ENCODE measurements at regions not wholly inside any gene's neighbourhood (a gene's known extent, or its start where the extent isn't known, plus 50 kb on each side); places are given as distances from the start of the nearest gene placed in this dataset.
"Not testable (repeated sequence)": the region's sequence is repeated elsewhere in the genome, so short reads cannot be mapped to it uniquely, and the experiment has no call there.

DNA sequence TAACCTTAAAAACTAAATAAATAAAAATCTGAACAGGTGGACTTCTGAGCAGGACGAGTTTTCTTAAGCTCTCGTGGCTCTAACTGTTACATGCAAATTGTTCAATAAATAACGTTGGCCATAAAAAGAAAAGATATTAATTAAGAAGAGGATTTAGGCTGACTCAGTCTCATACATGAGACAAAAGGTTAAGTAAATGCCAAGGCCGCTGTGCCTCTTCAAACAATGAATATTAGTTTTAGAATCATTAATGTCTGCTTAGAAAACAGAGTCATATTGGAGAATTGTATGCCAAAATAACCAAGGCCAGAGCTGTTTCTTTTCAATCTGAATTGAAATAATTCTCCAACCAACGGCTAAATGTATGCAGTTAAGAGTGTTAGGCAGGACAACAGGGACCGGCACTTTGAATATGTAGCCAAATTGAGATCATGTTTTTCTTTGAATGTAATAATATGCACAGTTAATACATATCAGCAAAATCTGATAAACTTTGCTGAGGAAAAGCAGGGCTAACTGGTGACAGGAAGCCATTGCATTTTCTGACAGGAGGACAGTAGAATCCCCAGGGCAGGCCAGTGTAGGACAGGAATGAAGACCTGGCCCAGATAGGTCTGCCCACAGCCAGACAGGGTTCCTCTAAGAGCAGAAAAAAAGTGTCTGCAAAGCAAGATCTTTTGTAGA, 1041.4 kb upstream of the FANCL start:
- no peak for DNase-seq

DNA sequence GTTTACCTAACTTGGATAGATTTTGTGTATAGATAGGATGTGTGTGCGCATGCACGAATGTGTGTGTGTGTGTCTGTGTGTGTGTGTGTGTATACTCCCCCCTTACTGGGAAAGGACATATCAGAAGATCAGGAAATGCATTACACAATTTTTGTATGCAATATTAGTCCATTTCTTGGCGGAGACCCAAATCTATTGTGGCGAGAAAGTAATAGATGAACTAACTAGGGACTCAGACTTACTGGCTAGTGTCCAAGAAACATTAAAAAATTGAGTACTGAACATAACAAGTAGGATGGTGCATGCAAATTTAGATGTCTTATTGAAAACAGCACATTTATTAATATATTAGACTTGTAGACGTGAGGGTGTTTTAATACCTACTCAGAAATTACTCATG, 1036.5 kb upstream of the FANCL start:
- DNase-seq: no peak

DNA sequence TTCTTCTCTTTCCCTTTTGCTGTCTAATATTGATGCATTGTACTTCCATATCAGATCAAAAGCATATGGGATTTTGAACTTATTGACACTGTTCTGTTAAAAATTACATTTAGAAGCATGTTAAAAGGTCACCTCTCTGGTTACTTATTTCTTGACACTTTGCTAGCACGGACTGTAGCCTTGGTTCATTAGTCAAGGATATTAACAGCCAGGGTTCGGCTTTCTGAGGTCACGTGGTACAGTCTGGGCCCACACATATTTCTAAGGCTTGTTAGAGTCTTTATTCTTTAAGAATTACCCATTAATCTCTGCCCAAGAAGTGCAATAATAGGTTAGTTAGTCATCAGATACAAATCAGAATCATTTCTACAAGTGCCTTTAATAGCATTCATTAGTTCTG, 1035.8 kb upstream of the FANCL start:
- no peak for DNase-seq

DNA sequence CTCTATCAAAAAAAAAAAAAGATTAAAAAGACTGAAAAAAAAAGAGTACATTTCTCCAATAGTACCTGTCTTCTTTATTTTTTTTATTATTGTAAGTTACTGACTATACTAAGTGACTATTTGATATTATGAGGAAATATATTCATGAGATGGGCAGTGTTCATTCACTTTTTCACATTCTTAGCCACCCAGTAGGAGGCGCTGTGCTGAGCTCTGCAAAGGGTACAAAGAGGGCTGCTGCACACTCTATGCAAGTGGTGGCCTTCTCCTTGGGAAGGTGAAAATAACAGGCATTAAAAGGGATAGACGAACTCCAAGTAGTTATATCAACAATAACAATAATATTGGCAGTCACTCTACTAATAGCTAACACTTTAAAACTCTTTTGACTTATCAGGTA, 1034.9 kb upstream of the FANCL start:
- no peak for DNase-seq

DNA sequence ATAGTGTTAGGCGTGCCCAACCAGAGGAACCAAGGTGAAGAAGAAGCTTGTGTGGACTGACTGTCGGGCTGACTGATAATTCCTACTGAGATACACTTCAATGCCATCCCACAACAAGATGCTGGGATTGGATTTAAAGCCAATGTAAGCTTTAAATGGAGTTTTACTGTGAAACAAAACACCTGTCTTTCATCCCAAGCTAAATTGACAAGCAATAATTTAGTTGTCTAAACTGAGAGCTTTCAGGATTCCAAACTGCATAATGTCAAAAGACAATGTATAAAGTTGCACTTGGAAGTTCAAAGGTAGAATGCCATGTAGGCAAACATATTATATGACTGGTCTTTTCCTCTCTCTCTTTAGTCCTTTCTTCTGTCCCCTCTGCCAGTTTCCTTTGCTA, 1025.3 kb upstream of the FANCL start:
- DNase-seq: no peak

DNA sequence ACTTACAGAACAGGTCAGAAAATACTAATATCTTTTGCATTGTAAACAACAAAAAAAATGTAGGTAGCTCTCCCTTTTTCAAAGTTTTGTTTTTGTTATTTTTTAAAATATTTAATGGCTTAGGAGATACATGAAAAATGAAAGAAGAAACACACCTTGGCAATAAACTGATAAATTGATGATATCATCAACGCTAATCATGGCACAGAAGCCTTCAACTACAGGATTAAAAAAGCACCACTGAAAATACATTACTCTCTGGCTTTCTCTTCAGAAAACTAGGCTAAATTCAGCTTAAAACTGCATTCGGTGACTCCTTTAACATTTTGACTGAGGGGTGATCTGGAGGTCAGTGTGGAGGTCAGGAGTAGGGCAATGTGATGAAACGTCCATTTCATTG, 1018.8 kb upstream of the FANCL start:
- DNase-seq: no peak

DNA sequence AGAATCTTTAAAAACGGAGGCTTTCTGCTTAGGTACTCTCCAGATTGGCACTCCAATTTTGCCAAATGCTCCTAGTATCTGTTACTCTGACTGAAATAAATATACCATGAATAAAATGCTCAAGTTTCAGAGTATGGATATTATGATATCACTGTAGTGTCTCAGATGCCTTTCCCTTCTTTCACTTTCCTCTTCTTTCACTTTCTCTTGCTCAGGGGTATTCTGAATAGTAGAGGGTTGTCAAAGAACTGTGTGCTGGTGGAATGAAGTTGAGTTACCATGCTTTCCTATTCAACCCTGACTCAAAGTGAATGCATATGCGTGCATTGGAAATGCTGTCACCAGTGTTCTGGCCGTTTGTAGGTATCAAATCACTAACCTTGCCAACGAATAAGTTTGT, 1015.2 kb upstream of the FANCL start:
- no peak for DNase-seq

DNA sequence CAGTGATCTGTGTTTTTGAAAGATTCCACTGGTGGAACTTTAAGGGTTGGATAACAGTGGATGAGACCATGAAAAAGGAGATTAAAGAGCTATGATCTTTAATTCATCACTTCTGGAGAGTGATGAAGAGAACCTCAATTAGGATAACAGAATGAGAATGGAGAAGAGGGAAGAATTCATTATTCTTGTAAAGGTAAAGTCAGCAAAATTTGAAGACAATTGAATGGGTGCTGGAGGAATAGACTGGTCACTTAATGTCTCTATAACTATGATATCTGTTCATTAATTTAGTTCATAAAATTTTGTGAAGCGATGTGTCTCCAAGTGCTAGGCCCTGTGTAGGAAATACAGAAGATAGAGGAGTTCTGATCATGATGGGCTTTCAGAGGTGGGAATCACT, 1013.2 kb upstream of the FANCL start:
- no peak for DNase-seq

DNA sequence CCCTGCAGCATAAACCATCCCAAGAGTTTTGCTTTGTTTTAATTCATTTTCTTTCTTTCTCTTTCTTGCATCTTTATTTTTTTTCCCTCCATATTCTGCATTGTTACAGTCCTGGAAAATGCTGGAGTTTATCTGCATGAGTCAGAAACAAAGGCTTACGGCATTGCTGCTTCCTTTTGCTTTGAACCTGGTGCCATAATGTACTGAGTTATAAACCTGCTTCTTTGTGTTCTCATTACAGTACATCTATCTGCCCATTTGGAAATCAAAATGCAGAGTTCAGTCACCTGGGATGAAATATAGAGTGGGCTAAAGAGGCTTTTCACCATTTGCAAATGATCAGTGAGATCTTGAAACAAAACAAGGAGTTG, 1009.2 kb upstream of the FANCL start:
- DNase-seq: no peak

DNA sequence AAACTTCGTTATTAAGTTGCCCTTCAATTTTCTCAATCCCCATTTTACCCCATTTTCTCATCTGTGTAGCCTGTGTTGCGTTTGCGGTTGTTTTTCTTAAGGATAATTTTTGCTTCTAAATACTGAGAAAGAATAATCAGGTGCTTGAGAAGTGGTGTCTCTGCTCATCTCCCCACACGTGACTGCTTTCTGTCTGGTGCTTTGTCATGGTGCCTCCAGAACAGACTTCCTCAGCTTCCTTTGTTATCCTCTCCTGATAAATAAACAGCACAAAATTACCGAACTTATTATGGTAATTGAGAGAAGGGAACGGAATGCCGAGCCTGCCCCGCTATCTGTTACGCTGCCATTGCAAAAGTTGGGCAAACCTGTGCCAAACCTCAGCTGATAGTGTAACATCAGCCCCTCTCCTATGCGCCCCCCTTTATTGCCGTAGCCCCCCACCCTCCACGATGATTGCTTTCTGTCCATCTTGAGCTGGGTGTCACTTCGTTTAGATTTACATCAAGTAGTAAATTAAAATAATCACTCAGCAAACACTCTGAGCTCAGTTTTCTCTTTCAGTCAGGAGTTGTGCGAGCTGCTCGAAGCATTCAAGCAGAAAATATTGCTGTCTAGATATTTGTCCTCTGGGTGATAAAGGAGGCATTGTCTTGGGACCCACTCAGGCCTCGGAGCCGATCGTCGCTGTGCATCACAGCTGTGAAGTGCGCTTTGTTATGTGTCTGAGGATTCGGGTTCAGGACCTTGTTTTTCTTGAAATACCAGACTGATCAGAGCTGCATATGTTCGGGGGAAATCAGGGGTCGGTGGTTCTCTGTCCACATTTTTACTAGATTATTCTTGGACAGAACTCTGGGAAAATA, 1008.5 kb upstream of the FANCL start:
- DNase-seq: no peak

DNA sequence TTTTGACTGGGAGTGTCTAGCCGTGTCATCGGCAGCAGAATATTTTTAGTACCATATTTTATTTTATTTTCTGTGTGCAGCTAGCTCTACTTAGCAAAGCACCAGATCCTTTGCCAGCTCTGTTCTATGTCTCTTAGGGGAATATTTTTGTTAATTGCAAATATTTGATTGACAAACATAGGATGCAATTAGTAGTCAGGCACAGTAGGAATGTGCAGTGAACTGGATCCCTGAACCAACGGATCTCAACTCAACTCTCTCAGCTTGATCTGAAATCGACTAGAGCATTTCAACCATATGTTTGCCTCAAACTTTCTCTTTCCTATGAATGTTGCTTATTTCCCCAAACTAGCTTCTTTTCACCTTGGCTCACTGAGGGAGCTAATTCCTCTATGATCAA, 998.0 kb upstream of the FANCL start:
- no peak for DNase-seq

DNA sequence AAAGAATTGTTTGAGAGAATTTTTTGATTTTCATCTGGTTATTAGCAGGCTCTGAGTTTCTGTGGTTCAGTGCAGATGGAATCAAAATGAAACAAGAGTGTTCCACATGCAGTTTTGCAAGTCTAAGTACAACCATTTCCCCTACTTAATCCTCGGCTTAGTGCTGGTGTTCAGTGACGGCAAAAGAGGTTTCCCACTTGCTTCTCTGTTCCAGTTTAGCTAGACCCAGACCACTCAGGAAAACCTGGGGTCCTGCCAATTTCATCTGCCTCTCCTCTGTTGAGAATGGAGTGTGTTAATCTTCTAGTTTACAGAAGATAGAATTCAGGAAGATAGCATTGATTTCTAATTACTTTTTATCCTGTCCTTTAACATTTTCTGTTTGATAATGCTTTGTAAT, 996.2 kb upstream of the FANCL start:
- DNase-seq: no peak

DNA sequence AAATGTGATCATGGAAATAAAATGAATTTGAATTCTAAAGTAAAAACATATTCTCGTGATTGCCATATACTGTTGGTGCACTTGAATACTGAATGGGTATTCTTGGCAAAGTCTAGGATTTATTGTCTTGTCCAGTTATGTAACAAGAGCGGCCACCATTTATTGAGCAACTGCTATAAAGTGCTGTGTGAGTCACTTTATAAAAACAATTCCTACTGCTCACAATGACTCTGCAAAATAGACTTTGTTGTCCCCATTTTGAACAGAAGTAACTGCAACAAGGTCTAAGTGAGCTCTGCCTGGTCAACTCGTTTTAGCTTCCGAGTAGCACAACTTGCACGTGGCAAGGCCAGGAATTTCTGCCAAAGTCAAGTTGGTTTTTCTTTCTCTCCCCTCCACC, 995.6 kb upstream of the FANCL start:
- no peak for DNase-seq

DNA sequence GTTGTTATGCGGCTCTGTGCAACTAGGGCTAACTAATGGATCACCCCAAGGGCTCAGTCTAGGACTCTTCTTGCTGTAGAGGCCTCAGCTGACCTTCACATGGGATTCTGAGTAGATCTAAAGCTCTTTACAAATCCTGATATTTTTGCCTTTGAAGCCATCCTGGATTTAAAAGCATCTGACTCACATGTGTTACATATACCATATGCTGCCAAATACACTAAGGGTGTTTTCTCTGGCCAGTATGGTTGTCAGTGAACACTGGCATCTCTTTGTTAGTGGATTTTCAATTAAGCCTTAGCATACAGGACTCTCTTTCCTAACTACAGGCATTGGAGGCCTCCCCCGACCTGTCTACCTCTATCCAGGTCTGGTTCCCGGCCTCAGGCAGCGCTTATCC, 992.8 kb upstream of the FANCL start:
- no peak for DNase-seq

DNA sequence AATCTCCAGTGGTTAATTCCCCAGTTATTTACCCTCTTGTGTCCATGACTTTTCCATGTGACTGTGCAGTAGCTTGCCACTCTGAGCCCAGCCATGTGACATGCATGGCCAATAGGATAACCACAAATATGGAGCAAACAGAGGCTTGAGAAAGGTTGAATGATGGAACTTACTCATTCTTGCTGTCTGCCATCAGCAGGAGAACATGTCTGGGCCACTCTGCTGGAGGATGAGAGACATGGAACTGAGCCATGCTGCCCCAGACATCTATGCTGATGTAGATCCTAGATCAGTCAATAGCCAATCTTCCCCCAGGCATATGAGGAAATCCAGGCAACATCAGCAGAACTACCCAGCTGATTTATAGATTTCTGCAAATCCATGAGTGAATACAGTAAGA, 992.3 kb upstream of the FANCL start:
- no peak for DNase-seq

DNA sequence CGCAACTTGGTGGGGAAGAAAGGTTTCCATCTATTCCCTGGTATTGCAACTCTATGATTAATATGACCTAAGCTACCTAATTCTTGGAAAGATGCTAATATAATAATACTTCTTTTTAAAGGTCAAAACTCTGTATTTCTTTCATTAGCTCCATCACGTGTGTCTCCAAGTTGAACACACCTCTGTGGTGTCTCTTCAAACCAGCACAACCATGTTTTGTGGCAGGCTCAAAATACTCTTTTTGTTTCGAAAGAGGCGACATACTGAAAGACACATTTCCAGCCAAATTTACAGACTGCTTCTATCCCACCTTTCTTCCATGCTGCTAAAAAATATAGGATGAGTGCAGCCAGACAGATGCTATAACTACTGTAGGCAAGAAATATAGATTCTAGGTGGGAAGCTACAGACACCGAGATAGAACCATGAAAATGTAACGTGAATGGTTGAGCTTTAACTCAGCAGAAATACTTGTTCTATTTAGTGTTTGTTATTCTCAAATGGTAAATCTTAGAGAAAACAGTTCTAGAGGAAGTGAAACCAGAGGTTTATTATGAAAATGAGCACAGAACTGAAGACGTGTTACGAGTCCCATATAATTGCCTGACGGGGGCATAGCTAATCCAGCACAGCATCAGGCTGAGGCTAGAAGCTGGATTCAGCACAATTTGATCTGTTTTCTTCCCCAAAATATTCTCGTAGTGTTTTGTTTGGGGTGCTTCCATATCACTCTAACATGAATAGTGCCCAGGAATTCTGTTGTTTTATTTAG, 991.5 kb upstream of the FANCL start:
- DNase-seq: no peak

DNA sequence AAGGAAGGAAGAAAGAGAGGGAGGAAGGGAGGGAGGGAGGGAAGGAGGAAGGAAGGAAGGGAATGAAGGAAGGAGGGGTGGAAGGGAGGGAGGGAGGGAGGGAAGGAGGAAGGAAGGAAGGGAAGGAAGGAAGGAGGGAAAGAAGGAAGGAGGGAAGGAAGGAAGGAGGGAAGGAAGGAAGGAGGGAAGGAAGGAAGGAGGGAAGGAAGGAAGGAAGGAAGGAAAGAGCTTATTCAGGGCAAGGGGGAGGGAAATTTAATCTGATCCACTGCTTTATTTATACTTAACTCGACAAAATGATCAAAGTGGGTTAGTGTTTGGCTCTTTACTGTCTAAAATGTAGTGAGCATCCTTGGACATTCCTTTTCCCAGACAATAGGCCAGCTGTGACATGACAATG, 985.2 kb upstream of the FANCL start:
- not testable (repeated sequence) for DNase-seq

DNA sequence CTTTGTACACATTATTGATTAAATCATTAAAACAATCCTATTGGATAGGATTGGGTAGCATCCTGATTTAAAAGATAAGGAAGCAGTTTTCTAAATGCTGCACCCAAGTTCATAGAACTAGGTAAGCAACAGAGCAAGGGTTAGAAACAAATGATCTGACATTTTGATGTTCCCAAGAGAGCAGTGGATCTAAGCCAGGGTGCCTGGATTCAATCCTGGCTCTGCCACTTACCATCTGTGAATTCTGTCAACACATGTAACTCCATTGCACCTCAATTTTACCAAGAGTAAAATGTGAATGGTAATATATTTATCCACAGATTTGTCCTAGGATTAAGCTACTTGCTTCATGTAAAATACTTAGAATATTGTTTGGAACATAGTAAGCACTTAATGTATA, 982.6 kb upstream of the FANCL start:
- no peak for DNase-seq

DNA sequence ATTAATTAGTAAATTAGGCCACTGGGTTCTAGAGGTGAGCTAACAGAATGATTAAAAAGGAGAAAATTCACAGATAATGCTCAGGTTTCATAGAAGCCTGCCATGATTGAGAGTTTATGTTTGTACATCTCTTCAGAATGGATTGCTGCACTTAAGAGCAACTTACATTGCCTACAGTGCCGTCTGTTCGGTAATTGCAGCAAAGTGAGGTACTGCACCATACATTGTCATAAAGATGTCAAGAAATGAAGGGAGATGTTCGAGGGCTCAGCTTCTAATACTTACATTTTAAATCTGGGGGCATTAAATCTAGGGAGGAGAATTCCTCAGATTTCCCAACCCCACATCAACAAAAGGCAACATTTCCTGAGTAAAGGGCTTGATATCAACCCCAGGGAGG, 976.2 kb upstream of the FANCL start:
- no peak for DNase-seq

DNA sequence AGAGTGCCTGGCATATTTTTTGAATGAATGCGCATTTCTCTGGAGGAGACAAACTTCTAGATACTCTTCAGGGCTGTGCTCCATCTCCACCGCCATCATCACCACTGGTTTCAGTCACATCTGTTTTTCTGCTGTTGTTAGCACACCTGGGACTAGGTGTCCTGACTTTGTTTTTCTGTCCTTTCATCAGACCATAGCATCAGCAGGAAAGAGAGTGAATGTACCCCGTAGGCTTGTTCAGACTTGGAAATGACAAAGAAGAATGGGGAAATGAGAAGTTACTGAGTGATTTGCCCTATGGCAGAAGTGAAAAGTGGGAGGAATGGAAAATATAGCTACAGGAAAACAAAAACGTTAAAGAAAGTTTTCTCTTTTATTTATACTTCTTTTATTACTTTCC, 965.2 kb upstream of the FANCL start:
- DNase-seq: no peak

DNA sequence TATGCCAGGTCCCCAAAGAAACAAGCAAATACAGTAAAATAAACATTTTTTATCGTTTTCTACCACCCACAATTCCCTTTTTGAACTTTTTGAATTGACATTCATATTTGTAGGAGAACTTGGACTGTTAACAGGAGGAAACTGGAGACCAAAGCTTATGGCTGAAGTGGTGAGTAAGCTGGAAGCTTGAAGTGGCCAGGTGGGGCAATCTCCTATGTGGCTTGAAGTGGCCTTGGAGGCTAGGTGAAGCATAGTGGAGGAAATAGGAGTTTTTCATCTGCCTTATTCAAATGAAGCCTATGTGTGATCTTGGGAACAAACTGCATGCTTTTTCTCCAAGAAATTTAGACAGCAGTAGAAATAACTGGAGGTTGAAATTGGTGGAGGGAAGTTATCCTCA, 962.9 kb upstream of the FANCL start:
- DNase-seq: no peak

DNA sequence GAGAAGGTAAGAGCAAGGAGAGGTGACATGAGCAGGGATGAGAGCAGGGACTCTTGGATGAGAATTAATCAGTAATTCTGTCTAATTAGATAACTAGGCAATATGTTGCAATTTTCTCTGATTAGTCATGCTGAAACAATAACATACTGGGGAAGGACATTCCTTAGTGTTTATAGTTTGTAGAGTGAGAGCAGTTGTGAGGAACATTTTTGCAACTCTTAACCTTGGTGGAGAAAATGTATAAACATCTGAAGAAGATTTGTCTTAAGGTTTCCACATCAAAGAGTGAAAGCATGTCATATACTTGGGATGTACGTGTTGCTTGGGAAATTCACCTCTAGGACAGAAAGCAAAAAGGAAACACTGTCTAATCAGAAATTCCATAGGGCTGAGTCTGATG, 955.4 kb upstream of the FANCL start:
- no peak for DNase-seq

DNA sequence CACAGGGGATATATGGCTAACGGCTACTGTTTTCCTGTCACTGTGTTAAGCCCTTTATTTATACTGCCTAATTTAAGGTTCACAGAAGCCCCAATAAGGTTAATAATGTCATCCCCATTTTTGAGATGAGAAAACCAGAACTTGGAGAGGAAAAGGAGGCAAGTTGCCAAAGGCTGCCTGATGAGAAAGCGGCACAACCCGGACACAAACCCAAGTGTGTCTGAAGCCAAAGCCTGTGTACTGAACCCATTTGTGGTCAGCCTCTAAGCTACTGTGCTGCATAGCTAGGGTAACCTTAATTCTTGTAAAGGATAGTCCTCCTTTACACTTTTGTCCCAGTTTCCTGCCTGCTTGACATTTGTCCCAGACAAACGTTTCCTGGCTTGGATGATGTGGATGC, 954.7 kb upstream of the FANCL start:
- DNase-seq: no peak

DNA sequence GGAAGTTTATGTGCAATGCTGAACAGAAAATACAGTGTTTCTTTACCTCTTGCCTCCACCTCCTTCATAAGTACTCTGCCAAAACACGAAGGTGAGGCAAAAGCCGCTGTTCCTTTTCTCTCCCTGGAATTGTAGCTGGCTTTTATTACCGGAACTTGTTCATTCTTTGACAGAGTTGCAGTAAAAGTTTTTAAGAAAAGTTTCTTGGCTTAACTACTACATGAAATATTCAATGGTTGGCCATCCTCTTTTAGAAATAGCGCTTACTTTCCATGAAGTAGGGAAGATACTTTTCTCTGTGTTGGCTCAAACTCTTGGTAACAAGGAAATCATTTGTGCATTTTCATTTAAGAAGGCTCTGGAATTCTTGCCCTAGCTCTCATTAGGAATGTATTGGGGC, 950.7 kb upstream of the FANCL start:
- no peak for DNase-seq
